Naive thymus-derived CD4-positive, alpha-beta T cell (primary cell): ENCODE measurements at regions not wholly inside any gene's neighbourhood (a gene's known extent, or its start where the extent isn't known, plus 50 kb on each side); places are given as distances from the start of the nearest gene placed in this dataset.
"Not testable (repeated sequence)": the region's sequence is repeated elsewhere in the genome, so short reads cannot be mapped to it uniquely, and the experiment has no call there.

Source experiments
- ATAC-seq: fragments of 150-1000 bp; cut with Tn5 transposase; 2 replicates; pipeline ENCODE4 v1.10.0; 2021; ENCODE audit warnings: mild to moderate bottlenecking, moderate library complexity
- CTCF ChIA-PET: fragments of 350-600 bp; sonication (Branson Sonifier 250); formaldehyde crosslinking; loops from one replicate; lab custom pipeline; 2021; ENCODE audit warnings: antibody characterized with exemption; lab: Charles Lee
- POLR2A ChIA-PET: fragments of 350-600 bp; sonication (Branson Sonifier 250); formaldehyde crosslinking; loops from one replicate; lab custom pipeline; 2021; ENCODE audit warnings: antibody characterized with exemption, inconsistent platforms; lab: Charles Lee
- DNase-seq, 9 donors: peaks; one replicate each; pipeline versions ENCODE4 v3.0.0 to v3.0.0-alpha.2; 2020 to 2022; ENCODE audit warnings: mixed read lengths in 1 of 9
- H3K27ac ChIP-seq: one replicate; pipeline ENCODE4 v1.7.0; 2013; ENCODE audit warnings: mild to moderate bottlenecking, low read depth, low read length, moderate library complexity
- H3K27me3 ChIP-seq, 2 donors: one replicate each; pipeline ENCODE4 v1.7.0; 2013; ENCODE audit warnings: low read length in 2 of 2, mild to moderate bottlenecking in 2 of 2, moderate library complexity in 2 of 2; ENCODE audit not compliant: control insufficient read depth in 2 of 2, insufficient read depth in 2 of 2
- H3K36me3 ChIP-seq, 3 experiments: 1 replicate in 2 of 3; 2 replicates in 1 of 3; pipeline ENCODE4 v1.7.0; 2013; ENCODE audit warnings: low read length in 3 of 3, mild to moderate bottlenecking in 3 of 3, moderate library complexity in 1 of 3; ENCODE audit not compliant: insufficient read depth in 3 of 3, control insufficient read depth in 2 of 3
- H3K4me1 ChIP-seq, 2 donors: one replicate each; pipeline ENCODE4 v1.7.0; 2013; ENCODE audit warnings: low read length in 2 of 2, mild to moderate bottlenecking in 2 of 2, moderate library complexity in 1 of 2; ENCODE audit not compliant: control insufficient read depth in 2 of 2, insufficient read depth in 2 of 2
- H3K4me3 ChIP-seq: 2 replicates; pipeline ENCODE4 v1.7.0; 2013; ENCODE audit warnings: mild to moderate bottlenecking, low read length
- H3K9me3 ChIP-seq, 3 experiments: 1 replicate in 2 of 3; 2 replicates in 1 of 3; pipeline ENCODE4 v1.7.0; 2013; ENCODE audit warnings: low read length in 3 of 3; ENCODE audit not compliant: control insufficient read depth in 2 of 3
- H3K27ac Mint-ChIP-seq, 9 donors: one replicate each; pipeline ENCODE4 v1.8.0; 2020 to 2022; ENCODE audit warnings: mixed read lengths in 9 of 9, mild to moderate bottlenecking in 8 of 9, moderate library complexity in 5 of 9, inconsistent platforms in 2 of 9
- H3K27me3 Mint-ChIP-seq, 5 donors: one replicate each; pipeline ENCODE4 v1.8.0; 2021 to 2022; ENCODE audit warnings: mixed read lengths in 5 of 5, mild to moderate bottlenecking in 1 of 5
- H3K36me3 Mint-ChIP-seq, 5 donors: one replicate each; pipeline ENCODE4 v1.8.0; 2020 to 2022; ENCODE audit warnings: mixed read lengths in 5 of 5, mild to moderate bottlenecking in 3 of 5, inconsistent platforms in 1 of 5
- H3K4me1 Mint-ChIP-seq, 7 donors: one replicate each; pipeline ENCODE4 v1.8.0; 2020 to 2022; ENCODE audit warnings: mixed read lengths in 7 of 7, mild to moderate bottlenecking in 3 of 7, inconsistent platforms in 1 of 7
- H3K4me3 Mint-ChIP-seq, 10 donors: one replicate each; pipeline ENCODE4 v1.8.0; 2020 to 2022; ENCODE audit warnings: mild to moderate bottlenecking in 10 of 10, mixed read lengths in 10 of 10, moderate library complexity in 6 of 10, inconsistent platforms in 2 of 10
- H3K9me3 Mint-ChIP-seq, 11 donors: one replicate each; pipeline ENCODE4 v1.8.0; 2020 to 2022; ENCODE audit warnings: mixed read lengths in 11 of 11, mild to moderate bottlenecking in 4 of 11, inconsistent platforms in 1 of 11, moderate library complexity in 1 of 11
- intact Hi-C, 2 donors: fragments of 100-400 bp; cut with micrococcal nuclease; formaldehyde crosslinking; loops; one replicate each; pipeline ENCODE4 v1.15.1; 2023

DNA sequence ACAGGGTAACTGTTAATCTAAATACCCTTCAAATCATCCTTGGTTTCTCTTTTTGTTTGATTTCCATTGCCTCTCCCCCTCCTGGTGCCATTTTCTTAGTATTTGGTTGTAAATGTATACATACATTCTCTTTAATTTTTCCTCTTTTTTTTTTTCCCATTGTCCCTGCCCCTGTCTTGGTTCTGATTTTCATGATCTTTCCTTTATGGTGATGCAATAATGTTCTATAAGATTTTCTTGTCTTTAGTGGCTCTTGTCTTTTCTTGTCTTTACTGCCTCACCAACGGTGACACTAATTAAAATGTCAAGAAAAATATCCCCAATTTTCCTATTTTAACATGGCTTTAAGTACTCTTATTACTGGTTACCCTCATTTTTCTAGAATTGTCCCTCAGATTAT, 135.9 kb upstream of the POT1 start:
- Mint-ChIP-seq H3K4me3 (no peak overlapping the region), H3K36me3 (no peaks in the 10 kb centered on the region), H3K27me3 (peaks cover 0 to 4% (median 0%) of the 10 kb centered on the region in 5 donors), H3K27ac (no peak overlapping the region), H3K4me1 (no peaks in the 10 kb centered on the region), H3K9me3 (peaks cover 0 to 7% (median 0%) of the 10 kb centered on the region in 11 donors)
- ATAC-seq (no peak), DNase-seq (no peak)
- intact Hi-C loops = no loop called here
- Histone ChIP-seq H3K4me1 (no peaks in the 10 kb centered on the region), H3K36me3 (no peaks in the 10 kb centered on the region), H3K4me3 (no peak overlapping the region), H3K27me3 (no peaks in the 10 kb centered on the region), H3K9me3 (no peaks in the 10 kb centered on the region), H3K27ac (no peak overlapping the region)
- ChIA-PET CTCF (no interaction called here), POLR2A (no interaction called here)

DNA sequence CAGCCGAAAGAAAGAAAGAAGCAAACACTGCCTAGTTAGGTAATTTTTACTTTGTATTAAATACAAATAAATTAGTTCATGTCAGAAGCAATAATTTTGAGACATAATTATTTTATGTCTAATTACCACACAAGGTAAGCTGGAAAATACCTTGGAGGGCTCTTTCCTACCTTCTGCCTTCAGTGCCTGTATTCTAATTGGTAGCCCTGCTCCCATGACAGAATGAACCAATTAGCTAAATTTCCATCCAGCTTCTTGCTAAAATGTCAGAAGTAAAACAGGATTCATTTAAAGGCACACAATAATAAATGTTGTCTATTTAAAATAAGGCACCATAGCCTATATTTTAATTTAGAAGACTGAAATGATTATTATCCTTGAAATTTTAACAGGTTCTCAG, 135.4 kb upstream of the POT1 start:
- Histone ChIP-seq H3K4me3 (no peak overlapping the region), H3K36me3 (no peaks in the 10 kb centered on the region), H3K27ac (no peak overlapping the region), H3K4me1 (no peaks in the 10 kb centered on the region), H3K9me3 (no peaks in the 10 kb centered on the region), H3K27me3 (no peaks in the 10 kb centered on the region)
- ChIA-PET CTCF (no interaction called here), POLR2A (no interaction called here)
- Mint-ChIP-seq H3K27me3 (peaks cover 0 to 4% (median 0%) of the 10 kb centered on the region in 5 donors), H3K4me1 (no peaks in the 10 kb centered on the region), H3K36me3 (no peaks in the 10 kb centered on the region), H3K27ac (no peak overlapping the region), H3K4me3 (no peak overlapping the region), H3K9me3 (peaks cover 0 to 7% (median 0%) of the 10 kb centered on the region in 11 donors)
- ATAC-seq (no peak), DNase-seq (no peak)
- intact Hi-C loops = no loop called here

DNA sequence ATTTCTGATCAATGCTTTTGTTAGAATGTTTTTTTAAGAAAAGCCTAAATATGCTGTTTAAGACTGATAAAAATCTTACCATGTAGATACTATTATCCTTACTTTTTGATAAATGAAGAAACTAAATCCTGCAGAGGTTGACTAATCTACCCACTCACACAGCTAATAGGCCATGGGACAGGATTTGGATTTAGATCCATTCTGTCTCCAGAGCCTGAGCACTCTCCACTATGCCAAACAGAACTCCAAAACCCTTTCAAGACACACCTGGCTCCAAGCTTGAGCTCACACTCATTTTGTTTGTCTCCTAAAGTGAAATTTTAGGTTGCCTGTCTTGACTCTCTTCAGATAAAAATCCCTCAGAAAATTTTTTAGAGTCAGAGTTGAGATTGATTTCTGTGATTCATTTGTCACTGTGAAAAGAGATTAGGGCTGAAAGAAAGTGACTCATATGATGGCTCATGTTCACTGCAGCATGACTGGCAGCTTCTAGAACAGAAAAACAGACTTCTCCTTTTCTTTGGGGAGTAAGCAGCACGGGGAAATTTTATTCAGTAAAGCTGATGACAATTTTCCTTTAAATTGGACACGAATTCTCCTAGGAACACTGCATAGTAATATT, 132.3 kb upstream of the POT1 start:
- H3K4me3 Mint-ChIP-seq = no peak overlapping the region
- no peaks in the 10 kb centered on the region for H3K36me3 Mint-ChIP-seq
- Histone ChIP-seq H3K9me3 (no peaks in the 10 kb centered on the region), H3K27me3 (no peaks in the 10 kb centered on the region), H3K36me3 (no peaks in the 10 kb centered on the region), H3K27ac (no peak overlapping the region), H3K4me1 (no peaks in the 10 kb centered on the region), H3K4me3 (no peak overlapping the region)
- no peaks in the 10 kb centered on the region for H3K4me1 Mint-ChIP-seq
- H3K9me3 Mint-ChIP-seq = no peaks in the 10 kb centered on the region
- ChIA-PET CTCF (no interaction called here), POLR2A (no interaction called here)
- peaks cover 0 to 9% (median 0%) of the 10 kb centered on the region in 5 donors for H3K27me3 Mint-ChIP-seq
- intact Hi-C loops = loop anchor here in 1 of 2 donors (5.0 kb wide), 1 partner anchor 610 kb away; no protein-coding TSS in a partner anchor
- no peak overlapping the region for H3K27ac Mint-ChIP-seq
- ATAC-seq (no peak), DNase-seq (no peak)

DNA sequence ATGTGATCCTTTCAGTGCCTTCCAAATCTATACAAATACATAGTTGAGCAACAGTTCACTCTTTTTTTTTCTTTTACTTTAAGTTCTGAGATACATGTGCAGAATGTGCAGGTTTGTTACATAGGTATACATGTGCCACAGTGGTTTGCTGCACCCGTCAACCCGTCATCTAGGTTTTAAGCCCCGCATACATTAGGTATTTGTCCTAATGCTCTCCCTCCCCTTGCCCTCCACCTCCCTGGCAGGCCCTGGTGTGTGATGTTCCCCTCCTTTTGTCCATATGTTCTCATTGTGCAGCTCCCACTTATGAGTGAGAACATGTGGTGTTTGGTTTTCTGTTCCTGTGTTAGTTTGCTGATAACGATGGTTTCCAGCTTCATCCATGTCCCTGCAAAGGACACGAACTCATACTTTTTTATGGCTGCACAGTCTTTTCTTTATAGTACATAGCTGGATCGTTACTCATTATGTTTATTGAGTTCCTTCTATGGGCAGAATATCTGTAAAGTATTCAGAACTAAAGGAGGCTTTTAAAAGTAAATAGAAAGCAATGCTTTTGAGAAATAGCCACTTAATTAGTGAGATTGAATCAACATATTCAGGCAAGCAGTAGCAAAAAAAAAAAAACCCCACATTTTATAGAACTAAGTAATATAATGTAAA, 131.6 kb upstream of the POT1 start:
- H3K36me3 Mint-ChIP-seq, H3K27ac ChIP-seq, H3K4me1 Mint-ChIP-seq, H3K4me3 Mint-ChIP-seq, DNase-seq, H3K27me3 Mint-ChIP-seq, ATAC-seq, H3K27ac Mint-ChIP-seq, CTCF ChIA-PET, H3K36me3 ChIP-seq, H3K9me3 Mint-ChIP-seq, POLR2A ChIA-PET, H3K27me3 ChIP-seq, H3K4me3 ChIP-seq, H3K9me3 ChIP-seq, H3K4me1 ChIP-seq: not testable (repeated sequence)
- intact Hi-C loops = loop anchor here in 1 of 2 donors (5.0 kb wide), 1 partner anchor 611 kb away; no protein-coding TSS in a partner anchor

DNA sequence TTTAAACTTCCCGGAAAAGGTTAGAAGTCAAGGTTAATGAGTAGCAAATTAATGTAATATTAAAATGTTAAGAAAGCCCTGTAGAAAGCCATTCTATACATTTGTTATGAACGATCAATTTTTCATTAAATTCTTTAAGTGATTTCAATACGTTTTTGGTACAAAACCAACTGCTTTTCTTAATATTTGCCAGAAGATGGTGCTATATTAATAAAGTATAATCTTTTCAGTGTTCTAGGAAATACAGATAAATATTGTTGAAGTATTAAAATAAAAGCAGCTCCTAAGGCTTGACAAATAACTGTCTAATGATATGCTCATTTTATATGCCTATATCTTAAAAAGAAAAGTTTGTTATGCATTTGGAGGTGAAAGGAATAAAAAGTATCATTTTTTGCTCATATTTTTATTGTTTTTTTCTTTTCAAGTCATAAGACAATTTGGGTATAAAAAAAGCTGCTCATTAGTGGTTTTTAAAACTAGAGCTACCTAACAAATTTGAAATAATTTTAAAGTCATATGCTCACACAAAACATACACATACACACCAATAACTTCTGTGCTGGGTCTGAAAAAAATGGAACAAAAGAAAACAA, 130.3 kb upstream of the POT1 start:
- Mint-ChIP-seq H3K27me3 (peaks cover 0 to 9% (median 0%) of the 10 kb centered on the region in 5 donors), H3K4me1 (no peaks in the 10 kb centered on the region), H3K4me3 (no peak overlapping the region), H3K36me3 (no peaks in the 10 kb centered on the region), H3K27ac (no peak overlapping the region), H3K9me3 (no peaks in the 10 kb centered on the region)
- Histone ChIP-seq H3K4me1 (no peaks in the 10 kb centered on the region), H3K27me3 (no peaks in the 10 kb centered on the region), H3K4me3 (no peak overlapping the region), H3K27ac (no peak overlapping the region), H3K36me3 (no peaks in the 10 kb centered on the region), H3K9me3 (no peaks in the 10 kb centered on the region)
- intact Hi-C loops = loop anchor here in 1 of 2 donors (5.0 kb wide), 1 partner anchor 612 kb away; no protein-coding TSS in a partner anchor
- no peak for ATAC-seq
- DNase-seq = no peak
- POLR2A ChIA-PET = no interaction called here
- CTCF ChIA-PET = no interaction called here

DNA sequence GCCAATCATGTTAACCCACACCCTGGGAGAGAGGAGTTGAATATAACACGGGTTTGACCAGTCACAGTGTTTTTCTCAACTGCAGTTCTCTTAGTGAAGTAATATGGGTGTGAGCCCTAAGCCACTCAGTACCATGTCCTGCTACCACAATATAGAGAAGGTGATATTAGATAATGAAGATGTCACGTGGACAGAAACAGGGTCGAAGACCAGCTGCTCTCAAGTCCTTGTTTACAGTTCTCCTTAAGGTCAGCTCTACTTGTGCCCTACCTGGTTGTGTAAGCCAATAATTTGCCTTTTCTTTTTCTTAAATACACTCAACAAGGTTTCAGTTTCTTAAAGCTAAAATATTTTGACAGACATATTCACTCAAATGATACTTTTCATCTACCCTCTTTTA, 128.3 kb upstream of the POT1 start:
- no peaks in the 10 kb centered on the region for H3K4me1 ChIP-seq
- Mint-ChIP-seq H3K9me3 (no peaks in the 10 kb centered on the region), H3K4me3 (no peak overlapping the region), H3K27me3 (peaks cover 0 to 6% (median 0%) of the 10 kb centered on the region in 5 donors), H3K27ac (no peak overlapping the region), H3K36me3 (no peaks in the 10 kb centered on the region), H3K4me1 (no peaks in the 10 kb centered on the region)
- H3K27ac ChIP-seq = no peak overlapping the region
- ATAC-seq (no peak), DNase-seq (no peak)
- intact Hi-C loops = no loop called here
- H3K9me3 ChIP-seq = no peaks in the 10 kb centered on the region
- ChIA-PET POLR2A (no interaction called here), CTCF (no interaction called here)
- H3K36me3 ChIP-seq = no peaks in the 10 kb centered on the region
- no peak overlapping the region for H3K4me3 ChIP-seq
- no peaks in the 10 kb centered on the region for H3K27me3 ChIP-seq
